ENCODE measurements at regions not wholly inside any gene's neighbourhood (a gene's known extent, or its start where the extent isn't known, plus 50 kb on each side); places are given as distances from the start of the nearest gene placed in this dataset.
"Not testable (repeated sequence)": the region's sequence is repeated elsewhere in the genome, so short reads cannot be mapped to it uniquely, and the experiment has no call there.

DNA sequence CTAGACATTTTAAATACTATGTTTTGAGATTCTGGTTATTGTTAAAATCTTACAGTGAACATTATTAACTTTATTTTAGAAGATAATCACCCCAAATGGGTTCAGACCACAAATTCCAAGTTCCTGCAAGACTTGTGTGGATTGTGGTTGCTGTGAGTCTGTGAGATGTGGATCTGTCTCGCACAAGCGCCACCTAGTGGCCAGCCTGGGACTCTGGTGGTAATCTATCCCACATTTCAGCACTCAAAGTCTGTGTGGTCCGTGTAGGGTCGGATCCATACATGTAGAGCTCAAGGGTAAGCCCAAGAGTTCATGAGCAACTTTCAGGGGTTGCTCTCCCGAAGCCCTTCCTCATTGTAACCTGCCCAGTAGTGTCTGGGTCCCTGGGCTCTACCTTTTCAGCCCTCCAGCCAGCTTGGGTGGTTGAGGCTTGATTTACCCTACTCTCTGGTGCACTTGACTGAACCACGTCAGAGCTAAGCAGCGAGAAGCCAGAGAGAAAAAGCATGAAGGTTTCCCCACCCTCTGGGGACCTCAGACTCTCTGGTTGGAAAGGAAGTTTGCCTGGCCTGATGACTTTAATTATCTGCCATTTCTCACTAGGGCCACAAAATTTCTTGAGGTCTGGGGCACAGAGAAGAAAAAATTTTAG is 129.2 kb downstream of the ARHGAP11B start:
- TF ChIP-seq, protein P1, sequence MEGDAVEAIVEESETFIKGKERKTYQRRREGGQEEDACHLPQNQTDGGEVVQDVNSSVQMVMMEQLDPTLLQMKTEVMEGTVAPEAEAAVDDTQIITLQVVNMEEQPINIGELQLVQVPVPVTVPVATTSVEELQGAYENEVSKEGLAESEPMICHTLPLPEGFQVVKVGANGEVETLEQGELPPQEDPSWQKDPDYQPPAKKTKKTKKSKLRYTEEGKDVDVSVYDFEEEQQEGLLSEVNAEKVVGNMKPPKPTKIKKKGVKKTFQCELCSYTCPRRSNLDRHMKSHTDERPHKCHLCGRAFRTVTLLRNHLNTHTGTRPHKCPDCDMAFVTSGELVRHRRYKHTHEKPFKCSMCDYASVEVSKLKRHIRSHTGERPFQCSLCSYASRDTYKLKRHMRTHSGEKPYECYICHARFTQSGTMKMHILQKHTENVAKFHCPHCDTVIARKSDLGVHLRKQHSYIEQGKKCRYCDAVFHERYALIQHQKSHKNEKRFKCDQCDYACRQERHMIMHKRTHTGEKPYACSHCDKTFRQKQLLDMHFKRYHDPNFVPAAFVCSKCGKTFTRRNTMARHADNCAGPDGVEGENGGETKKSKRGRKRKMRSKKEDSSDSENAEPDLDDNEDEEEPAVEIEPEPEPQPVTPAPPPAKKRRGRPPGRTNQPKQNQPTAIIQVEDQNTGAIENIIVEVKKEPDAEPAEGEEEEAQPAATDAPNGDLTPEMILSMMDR (conservative IDR thresholded peaks at IDR 0.05): not testable (repeated sequence)
- not testable (repeated sequence) for TF ChIP-seq ZFX (IDR thresholded peaks at IDR 0.05)

All from C4-2B (cell line).